ENCODE measurements at regions not wholly inside any gene's neighbourhood (a gene's known extent, or its start where the extent isn't known, plus 50 kb on each side); places are given as distances from the start of the nearest gene placed in this dataset.

GRCh38 chr6:164791498-164791897 is 517.9 kb downstream of the C6orf118 start:
- TF ChIP-seq TCF7L2 (IDR thresholded peaks at IDR 0.05; ENCODE audit: borderline replicate concordance, extremely low read depth, insufficient read depth, insufficient read length) (no peak), CTCF (IDR thresholded peaks at IDR 0.05 in 2 of 3, conservative IDR thresholded peaks at IDR 0.05 in 1 of 3; ENCODE audit: borderline replicate concordance in 1 of 3, insufficient read depth in 1 of 3, low read depth in 2 of 3, low read length in 2 of 3) (no peak), POLR2A (IDR thresholded peaks at IDR 0.05; ENCODE audit: borderline replicate concordance, extremely low read depth, insufficient read depth, insufficient read length) (no peak), EZH2phosphoT487 (IDR thresholded peaks at IDR 0.05; ENCODE audit: borderline replicate concordance) (no peak), EZH2 (IDR thresholded peaks at IDR 0.05) (no peak)
